MV-4-11 (cell line): ENCODE measurements at regions not wholly inside any gene's neighbourhood (a gene's known extent, or its start where the extent isn't known, plus 50 kb on each side); places are given as distances from the start of the nearest gene placed in this dataset.
A peak's percentile ranks its signal among the peaks of the same experiment; 100 is the strongest.
"Not testable (repeated sequence)": the region's sequence is repeated elsewhere in the genome, so short reads cannot be mapped to it uniquely, and the experiment has no call there.

ENCODE experiments used
- DNase-seq: peaks from one replicate; lab custom pipeline; 2025; lab: John Stamatoyannopoulos, UW

GRCh38 chr5:169531631-169532030, 51.9 kb upstream of the SPDL1 start:
- DNase-seq = no peak

DNA sequence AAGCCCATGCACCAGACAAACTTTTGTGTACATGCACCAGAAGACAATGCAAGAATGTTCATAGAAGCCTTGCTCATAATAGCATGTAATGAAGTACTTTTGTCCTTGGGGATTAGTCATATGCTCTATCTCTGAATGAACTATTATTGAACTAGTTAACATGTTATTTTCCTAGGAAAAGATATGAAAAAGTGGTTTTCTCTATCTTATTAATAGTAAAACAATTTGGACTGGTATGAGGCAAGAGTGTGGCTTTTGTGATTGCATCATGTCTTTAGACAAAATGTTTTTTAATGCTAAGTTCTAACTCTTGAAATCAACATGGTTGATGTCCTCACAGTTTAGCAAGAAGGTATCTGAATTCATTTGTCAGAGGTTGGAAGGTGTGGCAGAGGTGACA, 55.7 kb upstream of the SPDL1 start:
- peak; percentile 2 for DNase-seq

DNA sequence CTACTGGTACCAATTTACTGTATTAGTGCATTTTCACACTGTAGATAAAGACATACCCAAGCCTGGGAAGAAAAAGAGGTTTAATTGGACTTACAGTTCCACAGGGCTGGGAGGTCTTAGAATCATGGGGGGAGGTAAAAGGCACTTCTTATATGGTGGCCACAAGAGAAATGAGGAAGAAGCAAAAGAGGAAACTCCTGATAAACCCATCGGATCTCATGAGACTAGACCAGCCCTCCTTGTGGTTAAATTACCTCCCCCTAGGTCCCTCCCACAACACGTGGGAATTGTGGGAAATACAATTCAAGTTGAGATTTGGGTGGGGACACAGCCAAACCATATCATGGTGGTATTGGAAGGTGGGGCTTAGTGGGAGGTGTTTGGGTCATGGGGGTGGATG, 56.5 kb upstream of the SPDL1 start:
- DNase-seq = peak; percentile 65

DNA sequence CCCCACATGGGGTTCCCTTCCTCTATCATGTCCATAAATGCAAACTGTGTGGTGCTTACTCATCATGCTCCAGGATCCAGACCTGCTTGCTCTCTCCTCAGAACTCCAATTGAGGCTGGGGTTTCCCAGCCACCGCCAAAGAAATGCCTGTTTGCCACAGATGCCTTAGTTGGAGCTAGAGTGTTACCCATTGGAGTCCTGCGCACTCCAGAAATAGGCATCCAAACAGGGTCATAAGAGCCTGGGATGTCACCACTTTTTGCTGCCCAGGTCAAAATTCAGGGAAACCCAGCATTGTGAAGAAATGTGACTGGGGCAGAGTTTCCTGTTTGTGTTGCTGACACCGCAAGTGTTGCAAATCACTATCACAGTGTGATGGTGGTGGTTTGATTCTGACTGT, 60.7 kb upstream of the SPDL1 start:
- no peak for DNase-seq

- DNase-seq = no peak
Observed at GRCh38 chr5:169521366-169521983, 62.1 kb upstream of the SPDL1 start.

GRCh38 chr5:169519358-169519757, 64.2 kb upstream of the SPDL1 start:
- no peak for DNase-seq

GRCh38 chr5:169518779-169519178, 64.8 kb upstream of the SPDL1 start:
- not testable (repeated sequence) for DNase-seq

DNA sequence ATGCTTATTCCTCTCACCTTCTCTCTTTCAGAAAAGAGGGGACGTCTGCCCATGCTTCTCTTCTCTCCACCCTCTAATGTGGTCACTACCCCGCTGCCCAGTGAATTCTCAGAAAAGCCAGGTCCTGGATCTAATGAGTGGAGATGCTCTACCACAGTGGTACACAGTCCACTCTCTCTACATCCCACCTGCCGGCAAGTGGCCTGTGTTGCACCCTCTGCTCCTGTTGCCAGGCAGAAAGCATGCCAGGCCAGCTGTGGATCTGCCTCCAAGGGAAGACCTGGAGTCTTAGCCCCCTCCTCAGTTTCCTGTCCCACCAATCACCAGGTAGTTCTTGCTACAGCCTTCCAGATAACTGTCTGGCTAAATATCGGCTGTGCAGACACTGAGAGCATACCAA, 71.2 kb upstream of the SPDL1 start:
- DNase-seq = no peak

- DNase-seq = no peak
Observed at GRCh38 chr5:169511708-169512107, 71.9 kb upstream of the SPDL1 start.

DNA sequence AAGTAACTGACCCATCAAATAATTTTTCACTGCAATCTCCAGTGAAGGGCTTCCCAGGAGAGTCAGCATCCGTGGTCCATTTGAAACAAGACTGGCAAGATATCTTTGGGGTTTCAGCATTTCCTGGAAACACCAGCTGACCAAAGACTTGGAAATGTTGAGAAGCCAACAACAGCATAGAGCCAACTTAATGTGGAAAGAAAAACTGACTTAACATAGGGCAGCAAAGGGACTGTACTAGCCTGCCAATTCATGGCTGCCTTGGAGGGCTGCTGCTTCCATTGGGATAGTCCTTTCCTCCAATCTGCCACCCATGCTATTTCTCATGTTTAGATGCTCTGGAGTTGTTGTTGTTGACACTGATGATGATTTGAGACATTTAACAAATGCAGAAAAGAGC, 76.5 kb upstream of the SPDL1 start:
- no peak for DNase-seq

DNA sequence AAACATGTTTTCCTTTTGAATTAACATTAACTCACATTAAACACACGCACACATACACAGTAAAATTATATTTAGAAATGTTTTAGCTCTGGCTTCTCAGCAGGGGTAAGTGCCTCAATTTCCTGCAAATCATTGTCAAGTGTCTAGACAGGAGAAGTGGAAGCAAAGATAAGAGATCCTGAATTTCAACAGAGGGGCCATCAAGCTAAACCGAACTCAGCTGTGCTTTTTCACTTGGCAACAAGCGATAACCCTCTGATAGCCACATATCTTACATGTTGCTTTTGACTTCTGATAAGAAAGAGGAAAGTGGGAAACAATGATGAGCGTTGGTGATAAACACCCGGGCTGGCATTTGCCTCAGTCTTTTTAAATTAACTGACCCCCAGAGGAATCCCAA, 79.7 kb upstream of the SPDL1 start:
- DNase-seq = no peak

GRCh38 chr5:169499990-169500505, 83.5 kb upstream of the SPDL1 start:
- DNase-seq = no peak

GRCh38 chr5:169496878-169497277, 86.7 kb upstream of the SPDL1 start:
- DNase-seq = no peak

- no peak for DNase-seq
Observed at GRCh38 chr5:169494941-169495548, 88.5 kb upstream of the SPDL1 start.

DNA sequence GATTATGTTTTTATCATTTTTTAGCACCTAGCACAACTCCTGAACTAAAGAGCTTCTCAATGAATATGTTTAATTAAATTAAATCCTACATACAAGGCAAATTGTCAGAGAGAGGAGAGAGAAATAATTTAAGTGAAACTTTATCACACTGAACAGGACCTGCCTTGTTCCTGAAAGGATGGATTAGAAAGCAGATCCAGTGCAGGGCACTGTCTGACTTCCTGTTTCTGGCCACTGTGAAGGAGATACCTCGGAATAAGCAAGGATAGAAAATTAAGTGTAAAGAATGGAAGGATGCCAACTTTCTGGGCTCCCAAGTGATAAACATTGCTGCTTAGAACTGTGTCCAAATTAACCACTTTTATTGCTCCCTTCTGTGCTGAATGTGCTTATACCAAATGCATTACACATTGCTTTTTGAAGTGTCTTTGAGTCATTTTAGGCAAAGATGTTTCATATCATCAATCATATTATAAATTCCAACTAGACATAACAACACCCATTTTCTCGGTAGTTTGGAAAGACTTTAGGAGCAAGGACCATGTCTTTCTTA, 89.1 kb upstream of the SPDL1 start:
- DNase-seq = no peak

DNA sequence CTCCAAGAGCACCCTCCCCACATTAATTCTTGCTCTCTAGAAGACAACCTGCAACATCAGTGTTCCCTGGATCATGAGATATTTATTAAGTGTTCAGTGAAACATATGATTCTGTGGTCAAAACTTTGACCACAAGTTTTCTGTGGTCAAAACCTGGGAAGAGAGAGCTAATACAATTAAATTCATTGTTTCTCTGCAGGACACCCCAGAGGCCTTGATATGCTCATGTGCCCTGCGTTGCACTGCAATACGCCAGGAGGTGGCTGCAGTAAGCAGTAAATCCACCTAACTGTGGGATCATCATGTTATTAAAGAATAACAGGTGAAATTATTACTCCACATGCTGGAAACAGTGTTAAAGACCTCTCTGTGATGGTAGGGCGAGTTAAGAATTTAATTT, 109.3 kb upstream of the SPDL1 start:
- no peak for DNase-seq

DNA sequence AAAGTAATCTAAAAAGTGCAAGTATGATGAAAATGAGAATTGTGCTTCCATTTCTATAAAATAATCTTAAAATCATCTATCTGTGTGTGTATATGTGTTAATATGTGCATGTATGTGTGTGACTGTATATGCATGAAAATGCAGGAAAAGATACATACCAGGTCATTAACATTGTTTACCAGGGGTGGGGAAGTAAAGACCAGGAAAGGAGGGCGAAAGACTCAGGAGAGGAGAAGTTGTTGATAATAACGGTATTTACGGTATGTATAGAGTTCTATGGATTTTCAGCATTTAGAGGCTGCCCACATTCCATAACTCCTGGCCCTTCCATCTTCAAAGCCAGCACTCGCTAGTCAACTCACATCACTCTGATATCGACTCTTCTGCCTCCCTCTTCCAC, 111.0 kb upstream of the SPDL1 start:
- no peak for DNase-seq

GRCh38 chr5:169471021-169471420, 112.6 kb upstream of the SPDL1 start:
- DNase-seq = no peak

DNA sequence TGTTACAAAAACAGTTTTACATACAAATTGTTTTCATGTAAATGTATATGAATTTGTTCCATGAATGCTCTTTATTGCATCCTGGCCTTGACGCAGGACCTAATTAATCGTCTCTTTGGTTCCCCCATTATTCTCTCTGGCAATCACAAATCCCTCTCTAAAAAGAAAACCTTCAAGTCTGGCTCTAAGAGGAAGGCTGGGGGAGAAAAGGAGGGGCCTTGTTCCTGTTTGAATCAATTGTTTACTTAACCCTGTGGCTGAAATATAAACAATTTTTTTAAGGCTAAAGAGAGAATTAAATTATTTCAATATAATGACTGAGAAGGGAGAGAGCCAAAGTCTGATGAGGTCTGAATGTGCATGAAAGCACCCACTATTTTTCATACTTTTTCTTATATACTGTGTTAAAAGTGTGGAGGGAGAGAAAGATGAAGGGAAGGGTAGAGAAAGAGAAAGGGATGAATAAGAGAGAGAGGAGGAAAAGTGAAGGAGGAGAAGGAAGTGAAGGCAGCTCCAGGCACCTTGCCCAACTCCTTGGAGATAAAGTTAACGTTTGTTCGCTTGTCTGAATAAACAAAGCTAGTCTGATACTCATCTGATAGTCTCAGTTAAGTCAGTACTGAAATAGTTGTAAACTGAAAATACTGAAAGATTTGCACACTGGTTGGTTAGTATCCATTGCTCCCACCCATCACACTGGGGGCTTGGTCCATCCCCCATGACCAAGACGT, 116.4 kb upstream of the SPDL1 start:
- no peak for DNase-seq

GRCh38 chr5:169460896-169461295, 122.7 kb upstream of the SPDL1 start:
- no peak for DNase-seq

DNA sequence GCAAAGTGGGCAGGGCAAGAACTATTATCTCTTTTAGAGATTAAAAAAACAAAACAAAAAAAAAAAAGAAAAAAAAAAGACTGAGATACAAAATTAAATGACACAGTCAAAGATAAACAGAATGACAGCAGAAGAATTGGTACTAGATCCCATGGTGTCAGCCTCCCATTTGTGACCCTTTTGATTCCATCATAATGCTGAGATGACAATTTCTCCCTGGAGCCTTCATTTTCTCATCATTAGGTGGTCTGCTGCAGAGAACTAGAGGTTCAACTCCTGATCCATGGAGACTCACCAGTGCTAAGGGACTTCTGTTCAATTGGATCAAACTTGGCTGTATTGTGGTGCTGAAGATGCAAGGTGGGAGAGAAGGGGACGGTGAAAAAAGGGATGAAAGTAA, 123.5 kb upstream of the SPDL1 start:
- DNase-seq = no peak

GRCh38 chr5:169458221-169458620, 125.4 kb upstream of the SPDL1 start:
- DNase-seq = no peak

- DNase-seq = no peak
Observed at GRCh38 chr5:169450464-169450863, 133.1 kb upstream of the SPDL1 start.
